ENCODE measurements at regions not wholly inside any gene's neighbourhood (a gene's known extent, or its start where the extent isn't known, plus 50 kb on each side); places are given as distances from the start of the nearest gene placed in this dataset.
A peak's percentile ranks its signal among the peaks of the same experiment; 100 is the strongest.

DNA sequence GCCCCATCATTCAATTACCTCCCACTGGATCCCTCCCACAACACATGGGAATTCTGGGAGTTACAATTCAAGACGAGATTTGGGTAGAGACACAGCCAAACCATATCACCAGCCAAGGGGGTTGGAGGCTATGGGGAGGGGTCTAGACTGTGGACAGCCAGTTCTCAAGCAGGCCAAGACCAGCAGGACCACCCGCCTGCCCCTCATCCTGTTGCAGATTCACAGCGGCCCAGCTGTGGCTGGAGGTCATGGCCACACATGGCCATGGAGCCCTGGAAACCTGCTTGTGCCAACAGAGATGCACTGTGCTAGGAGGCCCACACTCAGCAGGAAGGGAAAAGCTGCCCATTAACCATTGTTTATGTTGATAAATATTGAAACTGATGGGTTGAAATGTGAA, 240.5 kb downstream of the TTLL2 start:
- in situ Hi-C loops (cut with HindIII; ENCODE audit: low pct_unique_long_range_greater_than_20kb, low sequenced_read_pairs), result no loop called here
- DNase-seq (ENCODE audit: low read depth), result no peak

GRCh38 chr6:167565884-167566599, 241.2 kb downstream of the TTLL2 start:
- peak; percentile 44 for DNase-seq (ENCODE audit: low read depth)
- in situ Hi-C loops (cut with HindIII; ENCODE audit: low pct_unique_long_range_greater_than_20kb, low sequenced_read_pairs), result no loop called here

DNA sequence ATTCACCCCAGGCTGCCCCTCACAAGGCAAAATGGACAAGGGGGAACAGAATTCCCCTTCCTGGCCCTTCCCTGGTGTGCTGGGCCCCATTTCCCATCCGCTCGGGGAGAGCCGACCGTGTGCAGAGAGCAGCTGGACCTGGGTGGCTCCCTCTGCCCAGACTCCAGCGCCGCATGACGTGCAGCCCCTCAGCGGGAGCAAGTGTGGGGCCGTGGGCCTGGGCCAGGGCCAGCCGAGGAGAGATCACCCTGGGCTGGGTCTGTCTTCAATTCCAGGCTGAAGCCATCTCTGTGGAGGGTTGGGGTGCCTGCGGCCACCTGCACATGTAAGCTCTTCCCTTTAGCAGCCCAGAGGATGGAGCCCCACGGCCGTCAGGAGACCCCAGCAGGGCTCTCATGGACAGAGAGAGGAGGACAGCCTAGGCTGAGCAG, 241.8 kb downstream of the TTLL2 start:
- no peak for DNase-seq (ENCODE audit: low read depth)
- in situ Hi-C loops (cut with HindIII; ENCODE audit: low pct_unique_long_range_greater_than_20kb, low sequenced_read_pairs), result no loop called here

DNA sequence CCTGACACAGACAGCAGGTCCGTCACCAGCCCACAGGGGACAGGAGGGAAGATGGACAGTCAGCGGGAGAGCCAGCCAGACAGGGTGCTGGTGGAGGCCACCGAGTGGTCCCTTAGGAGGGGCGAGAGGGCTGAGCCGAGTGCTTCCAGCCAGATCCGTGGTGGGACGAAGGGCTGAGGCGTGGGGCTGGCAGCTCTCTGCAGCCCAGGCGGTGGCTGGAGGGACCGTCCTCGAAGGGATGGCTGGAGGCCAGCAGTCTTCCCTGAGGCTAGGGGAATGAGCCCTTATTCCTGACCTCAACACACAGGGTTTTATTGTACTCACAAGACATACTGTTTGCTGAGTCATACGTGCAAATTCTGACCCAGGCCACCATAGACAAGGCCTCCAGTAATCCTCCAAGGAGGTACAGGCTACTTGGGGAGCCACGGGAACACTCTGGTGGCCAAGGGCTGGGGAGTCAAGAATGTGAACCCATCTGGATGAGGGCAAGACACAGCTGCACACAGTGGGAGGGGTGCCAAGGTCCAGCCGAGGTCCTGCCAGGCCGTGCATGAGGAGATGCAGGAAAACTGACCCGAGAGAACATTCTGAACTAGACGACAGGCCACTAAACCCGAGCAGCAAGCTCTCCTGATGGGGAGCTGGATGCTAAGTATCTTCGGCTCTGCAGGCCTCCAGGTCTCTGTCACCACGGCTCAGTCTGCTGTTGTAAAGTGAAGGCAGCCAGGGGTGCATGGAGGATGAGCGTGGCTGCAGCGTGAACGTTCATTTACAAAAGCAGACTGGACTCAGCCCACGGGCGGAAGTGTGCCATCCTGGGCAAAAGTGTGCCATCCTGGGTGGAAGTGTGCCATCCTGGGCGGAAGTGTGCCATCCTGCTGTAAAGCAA, 242.5 kb downstream of the TTLL2 start:
- in situ Hi-C loops (cut with HindIII; ENCODE audit: low pct_unique_long_range_greater_than_20kb, low sequenced_read_pairs), result no loop called here
- no peak for DNase-seq (ENCODE audit: low read depth)

- DNase-seq (ENCODE audit: low read depth), result no peak
- in situ Hi-C loops (cut with HindIII; ENCODE audit: low pct_unique_long_range_greater_than_20kb, low sequenced_read_pairs), result no loop called here
Observed at GRCh38 chr6:167568407-167569024, 243.6 kb downstream of the TTLL2 start.

DNA sequence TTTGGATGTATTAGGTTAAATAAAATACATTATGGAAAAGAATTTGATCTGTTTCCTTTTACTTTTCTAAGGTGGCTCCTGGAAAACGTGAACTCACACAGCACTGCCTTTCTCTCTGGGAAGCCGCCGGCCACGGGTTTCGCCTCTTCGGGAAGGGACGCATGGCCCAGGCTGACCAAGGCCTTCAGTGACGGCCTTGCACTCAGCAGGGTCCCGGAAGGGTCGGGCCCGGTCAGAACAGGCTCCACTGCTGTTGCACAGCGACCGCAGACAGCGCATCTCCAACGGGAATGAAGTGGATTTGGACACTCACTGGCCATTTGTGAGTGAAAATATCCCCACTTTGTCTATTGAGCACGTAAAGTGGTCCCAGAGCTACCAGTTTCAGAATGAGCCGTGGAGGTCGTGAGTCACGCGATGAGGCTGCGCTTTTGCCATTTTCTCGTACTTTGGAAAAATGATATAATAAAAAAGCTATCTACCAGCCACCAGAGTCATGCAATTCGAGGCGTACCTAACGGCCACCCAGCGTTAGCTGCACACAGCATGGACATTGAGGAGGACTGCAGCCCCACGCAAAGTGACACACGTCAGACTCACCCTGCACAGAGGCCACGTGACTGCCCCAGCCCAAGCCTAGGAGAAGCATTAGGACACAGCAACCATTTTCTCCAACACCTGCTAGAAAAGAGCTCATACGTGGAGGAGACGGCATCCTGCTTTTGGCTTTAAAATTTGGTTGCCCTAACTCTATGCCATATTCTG, 244.3 kb downstream of the TTLL2 start:
- in situ Hi-C loops (cut with HindIII; ENCODE audit: low pct_unique_long_range_greater_than_20kb, low sequenced_read_pairs), result no loop called here
- DNase-seq (ENCODE audit: low read depth), result no peak

- in situ Hi-C loops (cut with HindIII; ENCODE audit: low pct_unique_long_range_greater_than_20kb, low sequenced_read_pairs), result no loop called here
- no peak for DNase-seq (ENCODE audit: low read depth)
Observed at GRCh38 chr6:167569879-167570278, 245.0 kb downstream of the TTLL2 start.

DNA sequence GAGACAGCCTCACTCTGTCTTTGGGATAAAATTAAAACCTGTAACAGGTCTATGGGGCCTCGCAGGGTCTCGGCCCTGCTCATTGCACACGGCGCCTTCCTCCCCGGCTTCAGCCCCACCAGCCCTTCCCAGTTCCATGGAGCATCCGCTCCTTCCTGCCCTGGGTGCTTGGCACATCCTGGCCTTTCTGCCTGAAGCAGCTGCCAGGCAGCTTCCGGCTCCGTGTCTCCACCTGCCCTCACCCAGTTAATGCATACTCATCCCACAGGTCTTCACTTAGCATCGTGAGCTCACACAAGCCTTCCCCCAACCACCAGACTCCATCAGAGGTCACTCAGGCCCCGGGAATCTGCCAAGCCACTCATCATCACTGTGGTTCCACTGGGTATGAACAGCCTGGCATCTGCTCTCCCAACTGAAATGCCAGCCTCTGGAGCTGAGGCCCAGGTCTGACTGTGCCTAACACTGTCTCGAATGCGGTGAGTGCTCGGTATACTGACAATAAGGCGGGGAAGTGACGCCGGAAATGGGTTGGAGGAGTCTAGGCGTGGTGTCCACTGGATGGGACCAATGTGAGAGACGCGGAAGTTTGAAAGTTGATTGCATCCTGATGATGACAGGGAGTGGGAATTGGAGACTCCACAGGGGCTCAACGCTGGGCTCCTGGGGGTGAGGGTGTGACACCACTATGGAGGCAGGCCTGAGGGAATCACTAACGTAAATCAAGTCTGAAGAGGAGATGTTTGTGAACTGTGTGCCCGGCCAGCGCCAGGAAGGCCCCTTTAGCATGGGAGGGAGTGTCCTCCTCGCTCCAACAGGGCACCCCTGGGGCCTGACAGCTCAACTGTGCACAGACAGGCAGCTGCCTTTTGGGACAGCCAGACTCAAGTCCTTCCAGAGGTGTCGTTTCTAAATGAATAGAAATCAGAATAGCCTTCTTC, 245.8 kb downstream of the TTLL2 start:
- in situ Hi-C loops (cut with HindIII; ENCODE audit: low pct_unique_long_range_greater_than_20kb, low sequenced_read_pairs), result no loop called here
- DNase-seq (ENCODE audit: low read depth), result no peak

GRCh38 chr6:167571550-167571949, 246.7 kb downstream of the TTLL2 start:
- DNase-seq (ENCODE audit: low read depth), result no peak
- in situ Hi-C loops (cut with HindIII; ENCODE audit: low pct_unique_long_range_greater_than_20kb, low sequenced_read_pairs), result no loop called here

GRCh38 chr6:167572106-167572505, 247.2 kb downstream of the TTLL2 start:
- DNase-seq (ENCODE audit: low read depth), result no peak
- in situ Hi-C loops (cut with HindIII; ENCODE audit: low pct_unique_long_range_greater_than_20kb, low sequenced_read_pairs), result no loop called here

- in situ Hi-C loops (cut with HindIII; ENCODE audit: low pct_unique_long_range_greater_than_20kb, low sequenced_read_pairs), result no loop called here
Observed at GRCh38 chr6:167572841-167573271, 248.0 kb downstream of the TTLL2 start.

GRCh38 chr6:167573461-167574215, 248.8 kb downstream of the TTLL2 start:
- in situ Hi-C loops (cut with HindIII; ENCODE audit: low pct_unique_long_range_greater_than_20kb, low sequenced_read_pairs), result no loop called here
- DNase-seq (ENCODE audit: low read depth), result no peak

More at GRCh38 chr6:167572841-167573271, 248.0 kb downstream of the TTLL2 start:
- no peak for DNase-seq (ENCODE audit: low read depth)

DNA sequence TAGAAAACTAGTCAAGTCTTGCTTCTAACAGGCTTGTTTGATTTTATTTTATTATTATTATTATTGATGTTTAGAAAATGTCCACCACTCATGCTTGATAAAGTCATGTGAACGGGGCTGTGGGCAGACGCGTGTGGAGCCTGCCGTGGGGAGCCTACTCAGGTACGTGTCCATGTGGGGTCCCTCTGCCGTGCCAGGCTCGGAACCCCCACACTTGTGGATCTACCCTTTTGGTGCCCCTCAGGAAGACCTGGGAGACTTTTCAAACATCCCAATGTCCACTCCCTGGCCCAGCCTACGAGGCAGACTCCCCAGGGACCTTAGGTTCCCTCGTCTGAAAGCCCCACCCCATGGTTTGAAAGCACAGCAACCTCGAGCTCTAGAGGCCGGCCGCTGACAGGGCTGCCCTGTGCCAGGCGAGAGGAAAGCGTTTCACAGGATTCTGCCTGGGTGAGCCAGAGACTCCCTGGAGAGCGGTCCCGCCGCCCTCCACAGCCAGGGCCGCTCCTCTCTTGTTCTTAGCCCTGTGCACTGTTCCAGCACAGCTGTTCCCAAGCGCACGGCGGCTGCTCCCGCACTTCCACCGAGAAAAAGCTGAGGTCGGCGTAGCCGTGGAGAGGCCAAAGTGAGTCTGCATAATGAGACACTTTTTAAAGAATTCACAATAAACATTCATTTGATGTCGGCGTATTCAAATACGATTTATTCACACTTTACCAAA, 249.7 kb downstream of the TTLL2 start:
- in situ Hi-C loops (cut with HindIII; ENCODE audit: low pct_unique_long_range_greater_than_20kb, low sequenced_read_pairs), result no loop called here
- no peak for DNase-seq (ENCODE audit: low read depth)

DNA sequence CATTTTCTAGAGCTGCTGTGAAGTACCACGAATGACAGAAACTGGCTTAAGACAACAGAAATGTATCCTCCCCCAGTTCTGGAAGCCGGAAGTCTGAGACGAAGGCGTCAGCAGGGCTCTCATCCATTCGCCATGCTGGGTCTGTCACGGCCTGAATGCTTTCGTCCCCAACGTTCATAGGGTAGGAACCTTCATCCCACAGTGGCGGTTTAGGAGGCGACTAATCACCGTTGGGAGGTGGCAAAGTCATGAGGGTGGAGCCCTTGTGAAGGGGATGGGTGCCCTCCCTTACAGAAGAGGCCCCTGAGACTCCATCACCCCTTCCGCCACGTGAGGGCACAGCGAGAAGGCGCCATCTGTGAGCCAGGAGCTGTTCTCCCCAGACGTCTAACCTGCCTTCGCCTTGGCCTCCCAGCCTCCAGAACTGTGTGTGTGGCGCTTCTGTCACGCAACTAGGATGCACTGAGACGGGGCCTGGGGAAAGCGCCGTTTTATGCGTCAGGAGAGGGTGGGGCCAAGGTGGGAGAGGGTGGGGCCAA, 250.3 kb downstream of the TTLL2 start:
- no peak for DNase-seq (ENCODE audit: low read depth)
- in situ Hi-C loops (cut with HindIII; ENCODE audit: low pct_unique_long_range_greater_than_20kb, low sequenced_read_pairs), result no loop called here

- in situ Hi-C loops (cut with HindIII; ENCODE audit: low pct_unique_long_range_greater_than_20kb, low sequenced_read_pairs), result no loop called here
- no peak for DNase-seq (ENCODE audit: low read depth)
Observed at GRCh38 chr6:167576050-167576741, 250.5 kb upstream of the AFDN start.
